ENCODE measurements at regions not wholly inside any gene's neighbourhood (a gene's known extent, or its start where the extent isn't known, plus 50 kb on each side); places are given as distances from the start of the nearest gene placed in this dataset.

- TF ChIP-seq CTCF (IDR thresholded peaks at IDR 0.05): no peak
- H3K27me3 Mint-ChIP-seq (ENCODE audit: low read depth): no peaks in the 10 kb centered on the region
- H3K4me1 Mint-ChIP-seq (ENCODE audit: low read depth): no peaks in the 10 kb centered on the region
- no peak overlapping the region for H3K4me3 Mint-ChIP-seq (ENCODE audit: unreplicated experiment)
- DNase-seq (ENCODE audit: low spot score): no peak
- H3K27ac Mint-ChIP-seq (ENCODE audit: unreplicated experiment): no peak overlapping the region
- H3K9me3 Mint-ChIP-seq (ENCODE audit: low read depth): peaks cover 8% of the 10 kb centered on the region
- H3K36me3 Mint-ChIP-seq (ENCODE audit: low read depth): no peaks in the 10 kb centered on the region
These were observed 57.7 kb downstream of the SOX3 start for GRCh38 chrX:140447150-140447549.

GRCh38 chrX:140440876-140441275 is 64.0 kb downstream of the SOX3 start:
- Mint-ChIP-seq H3K4me1 (ENCODE audit: low read depth) (no peaks in the 10 kb centered on the region), H3K9me3 (ENCODE audit: low read depth) (peaks cover 2% of the 10 kb centered on the region), H3K36me3 (ENCODE audit: low read depth) (no peaks in the 10 kb centered on the region), H3K27me3 (ENCODE audit: low read depth) (peaks cover 4% of the 10 kb centered on the region), H3K27ac (ENCODE audit: unreplicated experiment) (no peak overlapping the region), H3K4me3 (ENCODE audit: unreplicated experiment) (no peak overlapping the region)
- TF ChIP-seq CTCF (IDR thresholded peaks at IDR 0.05): no peak
- no peak for DNase-seq (ENCODE audit: low spot score)

- Mint-ChIP-seq H3K27ac (ENCODE audit: unreplicated experiment) (no peak overlapping the region), H3K36me3 (ENCODE audit: low read depth) (no peaks in the 10 kb centered on the region), H3K4me1 (ENCODE audit: low read depth) (no peaks in the 10 kb centered on the region), H3K9me3 (ENCODE audit: low read depth) (peaks cover 2% of the 10 kb centered on the region), H3K27me3 (ENCODE audit: low read depth) (peaks cover 7% of the 10 kb centered on the region), H3K4me3 (ENCODE audit: unreplicated experiment) (no peak overlapping the region)
- TF ChIP-seq CTCF (IDR thresholded peaks at IDR 0.05): no peak
- DNase-seq (ENCODE audit: low spot score): peak; percentile 79
These were observed 65.4 kb downstream of the SOX3 start for GRCh38 chrX:140439476-140439875.

- TF ChIP-seq CTCF (IDR thresholded peaks at IDR 0.05): no peak
- Mint-ChIP-seq H3K27me3 (ENCODE audit: low read depth) (peaks cover 7% of the 10 kb centered on the region), H3K4me3 (ENCODE audit: unreplicated experiment) (no peak overlapping the region), H3K27ac (ENCODE audit: unreplicated experiment) (no peak overlapping the region), H3K9me3 (ENCODE audit: low read depth) (no peaks in the 10 kb centered on the region), H3K4me1 (ENCODE audit: low read depth) (no peaks in the 10 kb centered on the region), H3K36me3 (ENCODE audit: low read depth) (no peaks in the 10 kb centered on the region)
- DNase-seq (ENCODE audit: low spot score): no peak
These were observed 70.5 kb downstream of the SOX3 start for GRCh38 chrX:140434347-140434746.

GRCh38 chrX:140433582-140433981 is 71.3 kb downstream of the SOX3 start:
- Mint-ChIP-seq H3K27ac (ENCODE audit: unreplicated experiment) (no peak overlapping the region), H3K9me3 (ENCODE audit: low read depth) (no peaks in the 10 kb centered on the region), H3K4me3 (ENCODE audit: unreplicated experiment) (no peak overlapping the region), H3K27me3 (ENCODE audit: low read depth) (peaks cover 5% of the 10 kb centered on the region), H3K4me1 (ENCODE audit: low read depth) (no peaks in the 10 kb centered on the region), H3K36me3 (ENCODE audit: low read depth) (no peaks in the 10 kb centered on the region)
- DNase-seq (ENCODE audit: low spot score): no peak
- TF ChIP-seq CTCF (IDR thresholded peaks at IDR 0.05): no peak
